Right lobe of liver (tissue), 6 donors: ENCODE measurements at regions not wholly inside any gene's neighbourhood (a gene's known extent, or its start where the extent isn't known, plus 50 kb on each side); places are given as distances from the start of the nearest gene placed in this dataset.

Source experiments
- ATAC-seq, 4 donors: fragments of 200-7000 bp; cut with Tn5 transposase; one replicate each; pipeline ENCODE4 v1.9.1; 2020; ENCODE audit warnings: mild to moderate bottlenecking in 4 of 4, moderate library complexity in 4 of 4
- DNase-seq, 3 donors: peaks; one replicate each; pipeline ENCODE4 v3.0.0-alpha.2; 2020
- H3K27ac ChIP-seq, 3 donors: fragments of 200-600 bp; one replicate each; pipeline ENCODE4 v1.8.0; 2022
- H3K27me3 ChIP-seq, 2 donors: fragments of 200-600 bp; one replicate each; pipeline ENCODE4 v1.8.0; 2022
- H3K36me3 ChIP-seq, 4 donors: fragments of 200-600 bp; sonication (generic) in 1 of 4; one replicate each; pipeline versions ENCODE4 v1.5.1 to v1.8.0; 2017 to 2022; ENCODE audit warnings: control low read depth in 1 of 4
- H3K4me1 ChIP-seq, 4 donors: fragments of 200-600 bp; sonication (generic) in 1 of 4; one replicate each; pipeline versions ENCODE4 v1.5.1 to v1.8.0; 2017 to 2022; ENCODE audit warnings: control low read depth in 1 of 4
- H3K4me3 ChIP-seq, 3 donors: fragments of 200-600 bp; one replicate each; pipeline ENCODE4 v1.8.0; 2022
- H3K9me3 ChIP-seq, 4 donors: fragments of 200-600 bp; sonication (generic) in 1 of 4; one replicate each; pipeline versions ENCODE4 v1.5.1 to v1.8.0; 2017 to 2022; ENCODE audit warnings: control low read depth in 1 of 4
- POLR2A ChIP-seq: fragments of 450-650 bp; IDR thresholded peaks from one replicate; pipeline ENCODE4 v1.6.1; 2017; ENCODE audit warnings: antibody characterized with exemption, mild to moderate bottlenecking
- WGBS: methylation state at CpG from one replicate; pipeline ENCODE4 v1.1.6; 2018; ENCODE audit warnings: low coverage, low lambda C conversion rate; ENCODE audit not compliant: insufficient coverage; ENCODE audit errors: missing lambda C conversion rate; 5-methylcytosine and 5-hydroxymethylcytosine counted together
- intact Hi-C, 2 donors: fragments of 100-400 bp; cut with DNase I; formaldehyde crosslinking; loops; one replicate each; pipeline versions ENCODE4 v1.11.2 to v1.14.1; 2022
- TF ChIP-seq, protein P1 (sequence below), 4 donors: fragments of 200-600 bp in 3 of 4; fragments of 450-650 bp in 1 of 4; IDR thresholded peaks; one replicate each; pipeline versions ENCODE4 v1.5.1 to v1.8.0; 2016 to 2022; ENCODE audit warnings: antibody characterized with exemption in 4 of 4, mild to moderate bottlenecking in 2 of 4
- donor health status: DM: no; HTN: yes; CAD: no.
- donor health status: DM: no; HTN: no; CAD: no.
- donor health status: DM: no; HTN: no; CAD: no.
- donor health status: DM: no; HTN: yes; CAD: no.
- donor health status: DM: no; HTN: yes; CAD: no.

DNA sequence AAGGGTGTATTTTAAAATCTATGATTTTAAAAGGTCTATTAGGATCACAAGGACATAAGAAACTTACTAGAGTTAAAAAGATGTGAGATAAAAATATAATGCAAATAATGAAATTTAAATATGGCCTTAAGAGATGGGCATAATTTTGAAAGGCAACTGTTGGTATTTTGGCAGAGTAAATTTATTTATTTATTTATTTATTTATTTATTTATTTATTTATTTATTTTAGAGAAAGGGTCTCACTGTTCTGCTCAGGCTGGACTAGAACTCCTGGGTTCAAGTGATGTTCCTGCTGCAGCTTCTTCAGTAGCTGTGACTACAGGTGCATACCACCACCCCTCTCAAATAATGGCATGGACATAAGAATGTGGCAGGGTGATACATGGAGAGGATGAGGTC lies 932.1 kb upstream of the LCORL start:
- intact Hi-C loops: no loop called here
- H3K36me3 ChIP-seq: no peaks in the 10 kb centered on the region
- no peak for ATAC-seq

GRCh38 chr4:18945464-18945863 lies 923.9 kb upstream of the LCORL start:
- H3K4me3 ChIP-seq: no peak overlapping the region
- intact Hi-C loops: no loop called here
- TF ChIP-seq, protein P1, sequence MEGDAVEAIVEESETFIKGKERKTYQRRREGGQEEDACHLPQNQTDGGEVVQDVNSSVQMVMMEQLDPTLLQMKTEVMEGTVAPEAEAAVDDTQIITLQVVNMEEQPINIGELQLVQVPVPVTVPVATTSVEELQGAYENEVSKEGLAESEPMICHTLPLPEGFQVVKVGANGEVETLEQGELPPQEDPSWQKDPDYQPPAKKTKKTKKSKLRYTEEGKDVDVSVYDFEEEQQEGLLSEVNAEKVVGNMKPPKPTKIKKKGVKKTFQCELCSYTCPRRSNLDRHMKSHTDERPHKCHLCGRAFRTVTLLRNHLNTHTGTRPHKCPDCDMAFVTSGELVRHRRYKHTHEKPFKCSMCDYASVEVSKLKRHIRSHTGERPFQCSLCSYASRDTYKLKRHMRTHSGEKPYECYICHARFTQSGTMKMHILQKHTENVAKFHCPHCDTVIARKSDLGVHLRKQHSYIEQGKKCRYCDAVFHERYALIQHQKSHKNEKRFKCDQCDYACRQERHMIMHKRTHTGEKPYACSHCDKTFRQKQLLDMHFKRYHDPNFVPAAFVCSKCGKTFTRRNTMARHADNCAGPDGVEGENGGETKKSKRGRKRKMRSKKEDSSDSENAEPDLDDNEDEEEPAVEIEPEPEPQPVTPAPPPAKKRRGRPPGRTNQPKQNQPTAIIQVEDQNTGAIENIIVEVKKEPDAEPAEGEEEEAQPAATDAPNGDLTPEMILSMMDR (IDR thresholded peaks at IDR 0.05): no peak
- TF ChIP-seq POLR2A: no peak
- no peaks in the 10 kb centered on the region for H3K27me3 ChIP-seq
- ATAC-seq: no peak
- H3K27ac ChIP-seq: no peak overlapping the region
- no peak for DNase-seq
- WGBS: 35% methylated on average over 2 of the region's 2 CpGs
- H3K9me3 ChIP-seq: no peaks in the 10 kb centered on the region
- H3K36me3 ChIP-seq: no peaks in the 10 kb centered on the region
- no peaks in the 10 kb centered on the region for H3K4me1 ChIP-seq

More for the DNA sequence above, 932.1 kb upstream of the LCORL start:
- Histone ChIP-seq H3K4me3 (no peak overlapping the region), H3K9me3 (no peaks in the 10 kb centered on the region), H3K4me1 (no peaks in the 10 kb centered on the region), H3K27me3 (no peaks in the 10 kb centered on the region), H3K27ac (no peak overlapping the region)
- TF ChIP-seq, protein P1 (IDR thresholded peaks at IDR 0.05): no peak
- DNase-seq: no peak

- H3K27ac ChIP-seq: no peak overlapping the region
- H3K4me1 ChIP-seq: no peaks in the 10 kb centered on the region
- intact Hi-C loops: no loop called here
- TF ChIP-seq, protein P1 (IDR thresholded peaks at IDR 0.05): no peak
- TF ChIP-seq POLR2A: no peak
- DNase-seq (no peak), ATAC-seq (no peak)
- no peak overlapping the region for H3K4me3 ChIP-seq
- H3K36me3 ChIP-seq: no peaks in the 10 kb centered on the region
- H3K27me3 ChIP-seq: no peaks in the 10 kb centered on the region
- H3K9me3 ChIP-seq: no peaks in the 10 kb centered on the region
Measured at GRCh38 chr4:18942874-18943273, 921.3 kb upstream of the LCORL start.

GRCh38 chr4:18938343-18939099 lies 917.0 kb upstream of the LCORL start:
- Histone ChIP-seq H3K36me3 (no peaks in the 10 kb centered on the region), H3K4me1 (no peaks in the 10 kb centered on the region), H3K27ac (no peak overlapping the region), H3K4me3 (no peak overlapping the region), H3K9me3 (no peaks in the 10 kb centered on the region), H3K27me3 (no peaks in the 10 kb centered on the region)
- no peak for TF ChIP-seq POLR2A
- TF ChIP-seq, protein P1 (IDR thresholded peaks at IDR 0.05): no peak
- intact Hi-C loops: no loop called here
- ATAC-seq (no peak), DNase-seq (no peak)
- 22% methylated on average over 3 of the region's 3 CpGs for whole genome bisulfite sequencing

DNA sequence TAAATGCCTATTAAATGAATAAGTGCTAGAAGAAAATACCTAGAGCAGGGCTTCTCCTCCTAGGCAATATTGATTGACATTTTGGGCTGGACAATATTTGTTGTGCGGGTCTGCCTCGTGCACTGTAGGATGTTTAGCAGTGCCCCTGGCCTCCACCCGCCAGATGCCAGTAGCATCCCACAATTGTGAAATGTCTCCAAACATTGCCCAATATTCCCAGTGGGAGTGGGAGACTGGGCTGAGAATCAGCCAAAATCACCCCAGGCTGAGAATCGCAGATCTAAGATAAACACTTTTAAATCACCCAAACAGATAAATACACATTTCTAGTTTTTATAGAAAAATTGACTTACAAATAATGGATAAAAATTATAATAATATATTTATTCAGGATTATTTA lies 916.2 kb upstream of the LCORL start:
- Histone ChIP-seq H3K27ac (no peak overlapping the region), H3K4me1 (no peaks in the 10 kb centered on the region), H3K36me3 (no peaks in the 10 kb centered on the region), H3K4me3 (no peak overlapping the region), H3K9me3 (no peaks in the 10 kb centered on the region), H3K27me3 (no peaks in the 10 kb centered on the region)
- intact Hi-C loops: no loop called here
- TF ChIP-seq, protein P1 (IDR thresholded peaks at IDR 0.05): no peak
- no peak for TF ChIP-seq POLR2A
- DNase-seq: no peak
- ATAC-seq: no peak
- WGBS: 64% methylated on average over 4 of the region's 4 CpGs
